Stimulated activated CD8-positive, alpha-beta memory T cell treated with anti-CD3 and anti-CD28 coated beads, Interleukin-15, amount 100 ng/mL, for 24 hours (primary cell): ENCODE measurements at regions not wholly inside any gene's neighbourhood (a gene's known extent, or its start where the extent isn't known, plus 50 kb on each side); places are given as distances from the start of the nearest gene placed in this dataset.
"Not testable (repeated sequence)": the region's sequence is repeated elsewhere in the genome, so short reads cannot be mapped to it uniquely, and the experiment has no call there.

ENCODE experiments used
- DNase-seq: peaks from one replicate; pipeline ENCODE4 v3.0.0-alpha.2; 2020; ENCODE audit warnings: low read depth

- DNase-seq: no peak
These were observed 277.3 kb downstream of the VRK1 start for GRCh38 chr14:97074456-97074855.

DNA sequence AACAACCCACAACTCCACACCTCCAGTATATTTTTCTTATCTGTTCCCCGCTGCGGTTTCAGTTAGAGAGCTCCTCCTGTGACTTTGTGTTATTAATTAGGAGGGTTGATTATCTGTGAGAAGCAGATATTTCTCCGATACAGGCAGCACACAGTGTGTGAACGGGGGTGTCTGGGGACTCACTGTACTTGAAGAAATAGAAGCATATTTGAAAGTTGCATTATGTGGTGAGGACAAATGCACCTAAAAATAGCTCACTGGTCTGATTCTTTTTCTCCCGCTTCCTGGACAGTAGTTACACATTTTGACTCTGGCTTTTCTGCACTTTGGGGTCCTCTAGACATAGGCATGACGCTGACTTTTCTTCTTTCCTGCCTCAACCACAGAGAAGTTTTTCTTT, 277.7 kb downstream of the VRK1 start:
- no peak for DNase-seq

- no peak for DNase-seq
These were observed 280.1 kb downstream of the VRK1 start for GRCh38 chr14:97077253-97077653.

GRCh38 chr14:97077687-97078086, 280.5 kb downstream of the VRK1 start:
- no peak for DNase-seq

DNA sequence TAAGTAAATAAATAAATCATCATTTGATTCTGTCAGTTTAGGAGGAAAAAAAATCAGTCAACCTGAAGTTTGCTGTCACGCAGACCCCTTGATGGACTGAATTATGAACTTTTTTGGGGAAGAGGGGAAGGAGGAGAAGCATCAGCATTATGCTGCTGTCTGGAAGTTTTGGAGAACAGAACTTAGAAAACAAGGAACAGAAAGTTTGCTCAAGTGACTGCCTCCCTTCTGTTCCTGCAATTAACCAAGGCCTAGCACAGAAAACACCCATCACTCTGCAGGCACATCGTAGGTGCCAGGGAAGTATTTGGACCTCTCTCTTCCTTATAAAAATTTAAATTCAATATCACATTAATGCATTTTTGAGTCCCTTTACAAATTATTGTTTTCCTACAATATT, 283.8 kb downstream of the VRK1 start:
- no peak for DNase-seq

GRCh38 chr14:97095269-97095668, 298.1 kb downstream of the VRK1 start:
- DNase-seq: no peak

- DNase-seq: no peak
These were observed 300.1 kb downstream of the VRK1 start for GRCh38 chr14:97097296-97097695.

- DNase-seq: no peak
These were observed 303.1 kb downstream of the VRK1 start for GRCh38 chr14:97100306-97100705.

DNA sequence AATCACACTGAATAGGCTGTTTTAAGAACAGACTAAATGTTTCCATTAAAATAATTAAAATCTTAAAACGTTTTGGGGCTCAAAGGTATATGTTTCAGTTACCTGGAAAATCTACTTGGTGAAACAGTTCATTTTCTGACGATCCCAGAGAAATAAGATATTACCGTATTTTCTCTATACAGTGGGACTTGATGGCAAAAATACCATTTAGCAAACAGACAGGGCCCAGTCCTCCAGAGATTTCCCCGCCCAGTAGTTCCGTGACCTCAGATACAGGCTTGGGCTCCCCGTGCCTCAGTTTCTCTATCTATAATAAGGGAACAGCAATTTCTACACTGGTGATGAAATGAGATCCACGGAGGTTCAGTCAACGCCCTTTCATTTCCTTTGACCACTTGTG, 304.4 kb downstream of the VRK1 start:
- no peak for DNase-seq

DNA sequence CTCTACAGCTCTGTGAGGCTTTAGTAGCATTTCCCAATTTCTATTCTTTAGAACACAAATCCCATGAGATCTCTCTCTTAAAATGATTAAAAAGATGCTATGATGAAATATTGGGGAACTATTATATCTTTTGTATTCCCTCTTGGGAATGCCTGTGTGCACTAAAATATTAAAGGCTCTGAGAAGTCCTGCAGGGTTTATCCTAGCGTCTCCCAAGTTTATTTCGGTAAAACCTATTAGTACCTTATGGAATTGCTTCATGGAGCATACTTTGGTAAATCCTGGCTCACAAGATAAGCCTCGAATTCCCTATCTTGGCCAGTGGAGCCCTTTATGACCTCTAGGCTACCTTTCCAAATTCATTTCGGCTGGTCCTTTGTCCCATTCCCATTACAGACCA, 306.8 kb downstream of the VRK1 start:
- DNase-seq: no peak

DNA sequence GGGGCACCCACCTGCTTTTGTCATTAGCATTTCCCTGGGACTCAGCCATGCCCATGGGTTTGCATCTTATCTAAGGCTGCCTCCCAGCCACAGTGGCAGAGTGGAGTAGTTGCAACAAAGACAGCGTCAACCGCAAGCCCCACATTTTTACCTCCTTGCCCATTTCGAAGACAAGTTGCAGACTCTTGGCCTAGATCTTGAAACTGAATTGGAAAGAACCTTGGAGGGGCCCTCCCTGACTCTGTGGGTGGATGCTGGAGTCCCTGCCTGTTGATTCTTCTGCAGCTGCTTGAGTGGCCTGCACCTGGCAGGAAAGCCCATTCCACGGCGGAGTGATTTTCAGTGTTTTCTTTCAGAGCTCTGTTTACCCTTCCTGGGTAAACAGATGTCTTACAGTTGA, 309.0 kb downstream of the VRK1 start:
- DNase-seq: no peak

- no peak for DNase-seq
These were observed 309.4 kb downstream of the VRK1 start for GRCh38 chr14:97106609-97107008.

- DNase-seq: no peak
These were observed 309.9 kb downstream of the VRK1 start for GRCh38 chr14:97107080-97107479.

- no peak for DNase-seq
These were observed 310.6 kb downstream of the VRK1 start for GRCh38 chr14:97107760-97108159.

DNA sequence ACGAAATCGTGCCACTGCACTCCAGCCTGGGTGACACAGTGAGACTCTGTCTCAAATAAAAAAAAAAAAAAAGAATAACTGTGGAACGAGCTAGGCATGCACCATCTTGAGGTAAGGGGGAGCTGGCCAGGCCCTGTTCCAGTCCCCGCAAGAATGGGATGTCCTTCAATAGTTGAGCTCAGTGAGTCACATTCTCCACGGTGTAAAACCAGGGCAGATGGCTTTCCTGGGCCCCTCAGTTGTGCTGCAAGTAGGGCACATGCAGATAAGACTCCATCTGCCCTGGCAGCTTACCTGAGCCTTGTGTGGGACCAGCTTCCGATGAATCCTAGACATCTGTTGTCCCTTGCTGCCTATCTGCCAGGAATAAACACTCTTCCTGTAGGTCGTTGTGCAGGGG, 312.1 kb downstream of the VRK1 start:
- DNase-seq: no peak

DNA sequence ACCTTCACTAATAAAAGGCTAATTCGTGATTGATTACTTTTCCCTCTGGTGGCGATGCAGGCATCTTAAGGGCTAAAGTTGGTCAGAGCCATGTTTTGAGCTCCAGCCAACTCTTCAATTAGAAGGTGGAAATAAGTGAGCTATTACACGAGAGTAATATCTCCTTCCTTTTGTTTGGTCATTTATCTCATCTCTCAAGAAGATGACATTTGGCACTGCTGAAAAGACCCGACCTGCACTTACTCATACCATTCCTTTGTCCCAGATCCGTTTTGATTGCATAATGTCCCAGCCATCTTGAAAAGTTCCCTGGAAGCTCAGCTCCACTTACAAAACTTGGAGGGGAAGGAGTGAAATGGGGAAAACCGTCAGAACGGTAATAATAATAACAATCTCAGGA, 316.2 kb downstream of the VRK1 start:
- no peak for DNase-seq

DNA sequence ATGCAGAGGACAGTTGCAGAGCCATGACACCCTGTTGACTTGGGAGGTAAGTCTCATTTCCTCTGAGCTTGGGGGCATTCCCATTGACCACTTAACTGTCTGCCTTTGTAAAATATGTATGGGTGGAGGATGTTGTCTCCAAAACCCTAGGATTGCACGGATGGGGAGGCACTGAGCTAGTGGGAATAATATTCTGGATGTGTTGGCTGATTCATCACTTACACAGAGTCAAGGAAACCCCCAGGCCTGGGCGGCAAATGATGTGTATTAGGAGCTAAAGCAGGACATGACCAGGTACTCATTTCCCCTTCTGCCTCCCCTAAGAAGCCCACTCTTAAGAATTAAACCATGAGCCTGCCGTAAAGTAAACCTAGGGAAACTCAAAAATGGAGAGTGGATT, 319.4 kb downstream of the VRK1 start:
- no peak for DNase-seq

DNA sequence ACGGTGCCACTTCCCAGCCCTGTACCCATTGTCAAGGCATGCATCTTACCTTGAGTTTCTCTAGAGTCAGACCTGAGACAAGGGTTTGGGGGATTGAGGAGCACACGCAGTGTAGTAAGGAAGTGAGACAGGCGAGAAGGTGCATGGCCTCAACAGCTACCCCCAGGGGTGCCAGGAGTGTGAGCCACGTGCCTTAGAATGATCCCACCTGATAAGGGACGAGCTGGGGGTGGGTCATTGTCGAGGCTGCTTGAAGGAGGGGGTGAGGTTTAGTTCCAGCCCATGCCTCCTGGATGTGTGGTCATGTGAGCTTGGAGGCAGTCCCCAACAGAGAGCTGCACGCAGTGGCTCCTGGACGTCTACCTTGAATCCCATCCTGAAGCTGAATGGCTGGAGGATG, 320.5 kb downstream of the VRK1 start:
- no peak for DNase-seq

GRCh38 chr14:97120204-97120603, 323.0 kb downstream of the VRK1 start:
- DNase-seq: no peak

DNA sequence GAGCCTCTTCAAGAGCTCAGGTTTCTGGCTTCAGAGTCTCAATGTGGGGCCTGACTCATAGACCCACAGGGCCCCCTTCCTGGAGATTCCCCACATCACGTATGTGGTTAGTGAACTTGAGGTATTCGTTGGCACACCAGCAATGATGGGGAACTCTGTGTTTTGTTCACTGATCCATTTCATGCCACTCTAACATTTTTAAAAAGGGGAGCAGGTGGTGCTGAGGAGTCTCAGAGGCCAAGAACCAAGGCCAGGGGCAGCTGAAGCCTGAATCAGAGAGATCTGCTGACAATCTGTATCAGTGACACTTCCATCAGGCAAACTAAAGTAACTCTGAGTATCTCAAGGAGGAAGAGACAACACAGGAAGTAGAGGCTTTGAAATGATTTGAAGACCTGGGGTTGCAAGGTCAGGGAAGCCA, 323.4 kb downstream of the VRK1 start:
- peak; percentile 8 for DNase-seq

- no peak for DNase-seq
These were observed 332.5 kb downstream of the VRK1 start for GRCh38 chr14:97129639-97130038.

- not testable (repeated sequence) for DNase-seq
These were observed 338.7 kb downstream of the VRK1 start for GRCh38 chr14:97135847-97136246.

DNA sequence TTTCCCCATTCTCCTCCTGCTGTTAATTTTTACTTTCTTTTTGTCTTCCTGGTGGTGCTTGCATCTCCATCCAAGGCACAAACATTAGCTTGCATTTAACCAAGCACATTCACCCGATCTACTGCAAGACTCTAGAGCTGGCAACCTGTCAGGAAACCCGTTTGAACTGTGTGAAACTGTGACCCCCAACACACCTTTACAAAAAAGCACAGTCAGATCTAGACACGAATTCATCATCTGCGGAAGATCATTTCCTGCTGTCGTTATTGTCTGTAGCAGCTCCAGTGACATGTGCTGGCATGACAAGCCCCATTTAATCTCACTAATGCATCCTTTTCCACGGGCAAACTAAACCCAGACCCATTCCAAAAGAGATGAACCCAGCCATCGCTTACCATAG, 340.5 kb downstream of the VRK1 start:
- no peak for DNase-seq

DNA sequence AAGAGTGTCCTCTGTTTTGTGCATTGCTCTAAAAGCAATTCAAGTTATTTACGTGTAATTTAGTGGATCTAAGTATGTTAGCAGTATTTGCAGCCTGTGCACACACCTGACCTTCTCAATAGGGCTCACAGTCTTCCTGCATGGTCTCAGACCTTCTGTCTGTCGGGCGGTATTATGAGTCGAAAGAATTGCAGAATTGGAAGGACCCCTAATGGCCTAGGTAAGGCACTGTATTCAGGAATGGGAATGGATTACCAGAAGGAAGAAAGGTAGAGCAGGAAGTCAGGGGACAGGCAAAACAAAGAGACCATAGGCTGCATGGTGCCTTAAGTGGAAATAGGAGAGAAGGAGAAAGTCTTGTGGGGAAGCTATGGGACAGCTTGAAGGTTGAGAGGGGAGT, 341.6 kb downstream of the VRK1 start:
- DNase-seq: no peak

- no peak for DNase-seq
These were observed 345.8 kb downstream of the VRK1 start for GRCh38 chr14:97143011-97143410.
